Heart left ventricle (tissue), 16 donors: ENCODE measurements at regions not wholly inside any gene's neighbourhood (a gene's known extent, or its start where the extent isn't known, plus 50 kb on each side); places are given as distances from the start of the nearest gene placed in this dataset.

Source experiments
- ATAC-seq, 4 donors: fragments of 200-7000 bp; cut with Tn5 transposase; one replicate each; pipeline ENCODE4 v1.9.1; 2020 to 2022; ENCODE audit warnings: moderate library complexity in 4 of 4, mild to moderate bottlenecking in 3 of 4, moderate number of reproducible peaks in 1 of 4
- DNase-seq, 5 donors: peaks; one replicate each; pipeline ENCODE4 v3.0.0-alpha.2; 2020
- H3K27ac ChIP-seq, 12 donors: fragments of 200-600 bp; sonication (generic) in 4 of 12; one replicate each; pipeline versions ENCODE4 v1.5.0 to v1.8.0; 2016 to 2022; ENCODE audit warnings: mild to moderate bottlenecking in 2 of 12
- H3K27me3 ChIP-seq, 9 donors: fragments of 200-600 bp; sonication (generic) in 2 of 9; one replicate each; pipeline versions ENCODE4 v1.5.1 to v1.8.0; 2016 to 2022; ENCODE audit warnings: mild to moderate bottlenecking in 3 of 9
- H3K36me3 ChIP-seq, 9 donors: fragments of 200-600 bp; sonication (generic) in 2 of 9; one replicate each; pipeline versions ENCODE4 v1.5.0 to v1.8.0; 2018 to 2022; ENCODE audit warnings: mild to moderate bottlenecking in 2 of 9
- H3K4me1 ChIP-seq, 12 donors: fragments of 200-600 bp; sonication (generic) in 4 of 12; one replicate each; pipeline versions ENCODE4 v1.5.0 to v1.8.0; 2016 to 2022; ENCODE audit warnings: mild to moderate bottlenecking in 3 of 12
- H3K4me3 ChIP-seq, 12 donors: fragments of 200-600 bp; sonication (generic) in 4 of 12; one replicate each; pipeline versions ENCODE4 v1.5.0 to v1.8.0; 2017 to 2022; ENCODE audit warnings: mild to moderate bottlenecking in 9 of 12, moderate library complexity in 4 of 12
- H3K9me3 ChIP-seq, 12 donors: fragments of 200-600 bp; sonication (generic) in 4 of 12; one replicate each; pipeline versions ENCODE4 v1.5.0 to v1.8.0; 2016 to 2022; ENCODE audit warnings: mild to moderate bottlenecking in 1 of 12
- POLR2A ChIP-seq, 2 donors: fragments of 450-650 bp; IDR thresholded peaks; one replicate each; pipeline ENCODE4 v1.6.1; 2017; ENCODE audit warnings: antibody characterized with exemption in 2 of 2, mild to moderate bottlenecking in 2 of 2, moderate library complexity in 2 of 2
- WGBS, 4 donors: extraction: QIAGEN DNeasy Blood & Tissue Kit in 2 of 4; methylation state at CpG; one replicate each; pipeline versions ENCODE4 v1.1.5 to v1.1.7; 2013 to 2018; 5-methylcytosine and 5-hydroxymethylcytosine counted together
- intact Hi-C, 10 donors: fragments of 100-400 bp; cut with DNase I; formaldehyde crosslinking; loops; one replicate each; pipeline versions ENCODE4 v1.11.1 to v1.14.2; 2022
- TF ChIP-seq, protein P1 (sequence below), 12 donors: fragments of 200-600 bp; sonication (generic) in 4 of 12; IDR thresholded peaks; one replicate each; pipeline versions ENCODE4 v1.5.0 to v1.8.0; 2018 to 2022; ENCODE audit warnings: antibody characterized with exemption in 12 of 12, mild to moderate bottlenecking in 5 of 12
- donor health status: ischemic (EF 13 %, LVEDD 7.1; RV severe dilation, severe dysfunction).
- donor health status: healthy with polysubstance abuse.
- donor health status: DM: no; HTN: yes; CAD: no.
- donor health status: DM: no; HTN: no; CAD: no.
- donor health status: ischemic (EF 25% LVEDD 6.9; RV normal size, moderate dysfunction).
- donor health status: ischemic (EF 25% LVEDD 5.7; RV mildly dilated, moderate dysfunction).
- donor health status: healthy.
- donor health status: DM: yes; HTN: yes; CAD: no.
- donor health status: ischemic (EF 35%, LVEDD 5.7; RV mildly dilated, moderate dysfunction).
- donor health status: nonischemic (EF 11% LVEDD 7.7; RV severe dilation, severe dysfunction).
- donor health status: DM: yes; HTN: yes; CAD: no.
- donor health status: PGD.
- donor health status: ischemic (EF 29% LVEDD 5.4; RV normal size, mild dysfunction).
- donor health status: nonischemic (EF 23%, LVEDD 6.1; RV moderate dilation, normal function).

DNA sequence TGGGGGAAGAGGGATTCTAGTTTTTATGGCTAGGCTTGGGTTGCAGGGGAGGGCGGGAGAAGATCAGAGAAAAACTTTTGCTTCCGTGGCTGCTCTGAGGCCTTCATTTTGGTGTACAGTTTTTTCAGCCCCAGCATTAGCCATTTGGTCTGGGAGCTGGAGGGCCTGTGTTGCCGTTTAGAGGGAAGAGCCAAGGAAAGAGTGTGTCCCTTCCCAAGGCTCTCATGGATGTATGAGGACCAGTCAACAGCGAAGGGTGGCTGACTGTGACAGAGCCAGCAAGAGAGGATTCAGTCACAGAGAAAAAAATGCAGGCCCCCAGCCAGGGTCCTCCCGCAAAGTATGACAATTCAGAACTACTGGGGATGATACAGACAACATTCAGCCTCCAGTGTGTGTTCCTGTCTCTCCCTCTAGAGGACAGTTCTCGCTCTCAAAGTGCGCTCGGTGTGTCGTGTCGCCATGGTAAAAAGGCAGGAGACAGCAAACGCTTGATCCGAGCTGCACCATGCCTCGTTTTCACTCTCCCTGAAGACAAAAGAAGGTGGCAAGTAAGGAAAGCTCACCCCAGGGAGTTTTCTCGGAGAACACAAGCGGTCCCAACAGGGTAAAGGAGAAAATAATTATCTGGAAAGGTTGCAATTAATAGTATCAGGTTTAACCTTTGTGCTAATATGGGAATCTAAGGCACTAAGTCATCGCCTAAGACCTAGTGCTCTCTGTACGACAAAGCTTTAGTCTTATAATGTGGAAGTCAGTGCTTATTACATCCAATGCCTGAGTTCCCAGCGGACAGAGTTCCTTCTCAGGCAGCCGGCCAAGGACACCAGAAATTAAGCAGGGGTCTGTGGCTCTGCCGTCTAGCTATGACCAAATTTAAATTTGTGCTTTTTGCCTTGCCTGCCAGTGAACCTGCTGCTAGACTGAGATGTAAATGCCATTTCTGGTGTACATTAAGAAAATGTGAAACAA, 157.3 kb upstream of the PLXNC1 start:
- H3K4me3 ChIP-seq = peak overlapping the region in 7 of 12 donors; percentile 11 to 34 (median 17)
- peak overlapping the region in 6 of 12 donors; percentile 22 to 61 (median 53) for H3K27ac ChIP-seq
- H3K9me3 ChIP-seq = no peaks in the 10 kb centered on the region
- no peak for TF ChIP-seq POLR2A (IDR thresholded peaks at IDR 0.05)
- TF ChIP-seq, protein P1, sequence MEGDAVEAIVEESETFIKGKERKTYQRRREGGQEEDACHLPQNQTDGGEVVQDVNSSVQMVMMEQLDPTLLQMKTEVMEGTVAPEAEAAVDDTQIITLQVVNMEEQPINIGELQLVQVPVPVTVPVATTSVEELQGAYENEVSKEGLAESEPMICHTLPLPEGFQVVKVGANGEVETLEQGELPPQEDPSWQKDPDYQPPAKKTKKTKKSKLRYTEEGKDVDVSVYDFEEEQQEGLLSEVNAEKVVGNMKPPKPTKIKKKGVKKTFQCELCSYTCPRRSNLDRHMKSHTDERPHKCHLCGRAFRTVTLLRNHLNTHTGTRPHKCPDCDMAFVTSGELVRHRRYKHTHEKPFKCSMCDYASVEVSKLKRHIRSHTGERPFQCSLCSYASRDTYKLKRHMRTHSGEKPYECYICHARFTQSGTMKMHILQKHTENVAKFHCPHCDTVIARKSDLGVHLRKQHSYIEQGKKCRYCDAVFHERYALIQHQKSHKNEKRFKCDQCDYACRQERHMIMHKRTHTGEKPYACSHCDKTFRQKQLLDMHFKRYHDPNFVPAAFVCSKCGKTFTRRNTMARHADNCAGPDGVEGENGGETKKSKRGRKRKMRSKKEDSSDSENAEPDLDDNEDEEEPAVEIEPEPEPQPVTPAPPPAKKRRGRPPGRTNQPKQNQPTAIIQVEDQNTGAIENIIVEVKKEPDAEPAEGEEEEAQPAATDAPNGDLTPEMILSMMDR (IDR thresholded peaks at IDR 0.05) = peak; percentile 18 to 68 (median 50)
- 25 to 34% (median 29%) methylated on average over 20 of the region's 20 CpGs for WGBS, 4 donors
- H3K36me3 ChIP-seq = no peaks in the 10 kb centered on the region
- H3K27me3 ChIP-seq = no peaks in the 10 kb centered on the region
- intact Hi-C loops = loop anchor here (2.0 to 10.0 kb wide), 10 partner anchors 51 to 486 kb away; no protein-coding TSS in a partner anchor
- ATAC-seq = peak; percentile 93 to 96 (median 94)
- peak in 4 of 5 donors; percentile 49 to 70 (median 59) for DNase-seq
- H3K4me1 ChIP-seq = peaks cover 0 to 16% (median 0%) of the 10 kb centered on the region in 12 donors

DNA sequence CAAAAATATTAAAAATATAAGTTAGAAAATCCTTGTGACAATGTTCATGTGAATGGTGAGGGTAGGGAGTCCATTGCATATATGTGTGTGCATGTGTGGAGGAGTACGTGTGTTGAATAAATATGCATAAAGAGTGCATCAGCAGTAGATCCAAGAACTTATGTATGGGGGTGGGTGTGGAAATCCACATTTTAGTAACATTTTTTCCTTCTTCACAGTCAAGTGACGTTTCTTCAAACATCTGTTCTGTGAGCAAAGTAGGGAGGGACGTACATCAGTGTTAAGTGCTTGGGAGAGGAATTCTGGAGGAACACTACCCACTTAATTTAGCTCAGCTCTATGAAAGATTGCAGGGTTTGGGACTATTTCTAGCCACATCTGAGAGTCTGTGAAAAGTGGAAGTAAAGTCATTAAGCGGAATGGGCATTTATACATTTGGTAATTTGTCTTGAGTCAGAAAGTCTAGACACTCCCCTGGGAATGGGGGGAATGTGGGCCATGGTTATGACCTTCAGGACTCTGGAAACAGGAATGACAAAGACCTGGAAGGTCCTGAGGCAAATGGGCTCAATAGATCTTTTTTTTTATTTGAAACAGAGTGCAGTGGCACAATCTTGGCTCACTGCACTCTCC, 156.4 kb upstream of the PLXNC1 start:
- H3K36me3 ChIP-seq = no peaks in the 10 kb centered on the region
- no peaks in the 10 kb centered on the region for H3K9me3 ChIP-seq
- DNase-seq (no peak), ATAC-seq (peak in 2 of 4 donors; percentile 32 to 43)
- TF ChIP-seq POLR2A (IDR thresholded peaks at IDR 0.05) = no peak
- TF ChIP-seq, protein P1 (IDR thresholded peaks at IDR 0.05) = no peak
- peaks cover 0 to 16% (median 0%) of the 10 kb centered on the region in 12 donors for H3K4me1 ChIP-seq
- 63 to 72% (median 66%) methylated on average over 4 of the region's 4 CpGs for WGBS, 4 donors
- H3K4me3 ChIP-seq = peak overlapping the region in 1 of 12 donors; percentile 17
- H3K27ac ChIP-seq = peak overlapping the region in 3 of 12 donors; percentile 28 to 61 (median 57)
- H3K27me3 ChIP-seq = no peaks in the 10 kb centered on the region
- intact Hi-C loops = loop anchor here (2.0 to 10.0 kb wide), 10 partner anchors 50 to 487 kb away; no protein-coding TSS in a partner anchor

DNA sequence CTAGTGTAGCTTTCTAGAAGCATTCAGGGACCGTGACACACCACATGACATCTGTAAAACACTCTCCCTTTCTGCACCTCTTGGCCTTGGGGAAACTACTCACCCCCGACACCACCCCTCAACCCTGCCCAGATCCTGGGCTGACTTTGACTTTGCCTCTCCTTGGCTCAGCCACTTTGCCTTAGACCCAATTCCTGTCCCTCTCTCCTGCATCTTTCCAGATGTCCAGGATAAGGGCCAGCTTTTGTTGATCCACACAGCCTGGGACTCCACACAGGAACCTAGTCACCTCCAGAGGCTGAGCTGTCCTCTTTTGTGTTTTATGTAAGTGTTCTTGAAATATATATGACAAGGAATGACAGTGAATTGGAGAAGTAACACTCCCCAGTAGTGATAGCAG, 153.7 kb upstream of the PLXNC1 start:
- DNase-seq = no peak
- no peak for TF ChIP-seq POLR2A (IDR thresholded peaks at IDR 0.05)
- Histone ChIP-seq H3K4me1 (peaks cover 0 to 16% (median 0%) of the 10 kb centered on the region in 12 donors), H3K27ac (no peak overlapping the region), H3K36me3 (no peaks in the 10 kb centered on the region), H3K27me3 (no peaks in the 10 kb centered on the region), H3K9me3 (peaks cover 0 to 22% (median 4%) of the 10 kb centered on the region in 12 donors), H3K4me3 (no peak overlapping the region)
- 36 to 42% (median 40%) methylated on average over 2 of the region's 2 CpGs for WGBS, 4 donors
- no peak for ATAC-seq
- intact Hi-C loops = loop anchor here in 8 of 10 donors (5.0 to 10.0 kb wide), 7 partner anchors 48 to 490 kb away; no protein-coding TSS in a partner anchor

DNA sequence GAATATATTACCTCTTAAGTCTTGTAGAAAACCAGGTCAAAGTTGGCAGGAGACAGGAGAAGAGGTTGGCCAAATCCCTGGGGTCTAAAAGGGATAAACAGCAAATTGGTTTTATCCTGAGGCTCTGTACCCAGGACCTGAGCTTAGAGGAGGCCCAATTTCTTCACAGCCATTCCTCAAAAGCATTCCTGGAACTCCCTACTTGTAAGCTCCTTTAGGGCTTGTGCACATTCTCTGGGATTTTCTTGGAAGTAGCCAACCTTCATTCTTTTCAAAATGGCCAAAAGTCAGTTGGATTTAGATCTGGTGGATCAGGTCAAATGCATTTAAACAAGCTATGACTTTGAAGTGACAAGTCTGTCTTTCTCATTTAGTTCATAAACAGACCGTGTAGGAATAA, 152.1 kb upstream of the PLXNC1 start:
- H3K27me3 ChIP-seq = no peaks in the 10 kb centered on the region
- H3K27ac ChIP-seq = no peak overlapping the region
- intact Hi-C loops = loop anchor here in 5 of 10 donors (10.0 kb wide), 2 partner anchors 78 to 492 kb away; no protein-coding TSS in a partner anchor
- TF ChIP-seq POLR2A (IDR thresholded peaks at IDR 0.05) = no peak
- TF ChIP-seq, protein P1 (IDR thresholded peaks at IDR 0.05) = no peak
- peaks cover 0 to 22% (median 4%) of the 10 kb centered on the region in 12 donors for H3K9me3 ChIP-seq
- DNase-seq = no peak
- no peaks in the 10 kb centered on the region for H3K36me3 ChIP-seq
- WGBS, 4 donors = 0 to 67% (median 43%) methylated on average over 1 of the region's 1 CpG
- no peak for ATAC-seq
- H3K4me1 ChIP-seq = peaks cover 0 to 9% (median 0%) of the 10 kb centered on the region in 12 donors
- H3K4me3 ChIP-seq = no peak overlapping the region
